ENCODE measurements at regions not wholly inside any gene's neighbourhood (a gene's known extent, or its start where the extent isn't known, plus 50 kb on each side); places are given as distances from the start of the nearest gene placed in this dataset.
"Not testable (repeated sequence)": the region's sequence is repeated elsewhere in the genome, so short reads cannot be mapped to it uniquely, and the experiment has no call there.

DNA sequence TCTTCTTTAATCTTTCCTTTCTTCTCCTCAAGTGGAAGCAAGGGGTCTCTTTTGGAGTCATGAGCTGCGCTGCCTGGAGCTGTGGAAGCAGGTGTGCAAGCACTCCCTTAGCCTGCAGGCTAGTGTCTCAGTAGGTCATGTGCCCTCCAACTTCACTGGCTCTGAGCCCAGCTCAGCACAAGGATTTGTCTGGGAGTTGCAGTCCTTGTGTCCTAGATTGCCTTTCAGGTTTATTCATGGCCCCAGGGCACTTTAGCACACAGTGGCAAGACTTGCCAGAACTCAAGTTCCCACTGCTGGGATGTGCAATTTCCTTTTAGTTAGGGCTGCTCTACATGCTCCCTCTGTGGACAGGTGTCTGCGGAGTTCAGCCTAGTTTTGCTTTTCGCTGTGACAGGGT lies 211.7 kb downstream of the LIG4 start:
- DNase-seq (ENCODE audit: low read depth): no peak

DNA sequence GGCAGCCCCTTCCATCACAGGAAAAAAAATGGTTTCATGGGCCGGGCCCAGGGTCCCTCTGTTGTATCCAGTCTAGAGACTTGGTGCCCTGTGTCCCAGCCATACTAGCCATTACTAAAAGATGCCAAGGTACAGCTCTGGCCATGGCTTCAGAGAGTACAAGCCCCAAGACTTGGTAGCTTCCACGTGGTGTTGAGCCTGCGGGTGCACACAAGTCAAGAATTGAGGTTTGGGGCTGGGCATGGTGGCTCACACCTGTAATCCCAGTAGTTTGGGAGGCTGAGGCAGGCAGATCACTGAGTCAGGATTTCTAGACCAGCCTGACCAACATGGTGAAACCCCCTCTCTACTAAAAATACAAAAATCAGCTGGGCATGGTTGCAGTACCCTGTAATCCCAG lies 214.3 kb downstream of the LIG4 start:
- no peak for DNase-seq (ENCODE audit: low read depth)

DNA sequence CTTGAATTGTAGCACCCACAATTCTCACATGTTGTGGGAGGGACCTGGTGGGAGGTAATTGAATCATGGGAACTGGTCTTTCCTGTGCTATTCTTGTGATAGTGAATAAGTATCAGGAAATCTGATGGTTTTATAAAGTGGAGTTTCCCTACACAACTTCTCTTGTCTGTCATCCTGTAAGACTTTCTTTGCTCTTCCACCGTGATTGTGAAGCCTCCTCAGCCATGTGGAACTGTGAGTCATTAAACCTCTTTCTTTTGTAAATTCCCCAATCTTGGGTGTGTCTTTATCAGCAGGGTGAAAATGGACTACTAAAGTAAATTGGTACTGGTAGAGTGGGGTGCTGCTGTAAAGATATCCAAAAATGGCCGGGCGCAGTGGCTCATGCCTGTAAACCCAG lies 215.6 kb downstream of the LIG4 start:
- no peak for DNase-seq (ENCODE audit: low read depth)

DNA sequence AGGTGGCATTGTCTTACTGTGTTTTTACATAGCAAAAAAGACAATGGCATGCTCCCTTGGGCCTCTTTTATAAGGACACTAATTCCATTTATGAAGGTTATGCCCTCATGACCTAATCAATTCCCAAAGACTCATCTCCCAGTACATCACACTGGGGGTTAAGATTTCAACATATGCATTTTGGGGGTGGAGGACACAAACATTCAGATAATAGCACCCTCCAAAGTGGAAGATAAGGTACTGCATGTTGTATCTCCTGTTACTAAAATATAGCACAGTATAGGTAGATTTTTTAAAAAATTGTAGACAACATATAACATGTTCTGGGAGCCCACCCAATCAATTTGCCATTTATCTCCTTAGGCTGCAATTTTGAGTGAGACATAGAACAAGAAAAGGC lies 221.2 kb downstream of the LIG4 start:
- DNase-seq (ENCODE audit: low read depth): no peak

DNA sequence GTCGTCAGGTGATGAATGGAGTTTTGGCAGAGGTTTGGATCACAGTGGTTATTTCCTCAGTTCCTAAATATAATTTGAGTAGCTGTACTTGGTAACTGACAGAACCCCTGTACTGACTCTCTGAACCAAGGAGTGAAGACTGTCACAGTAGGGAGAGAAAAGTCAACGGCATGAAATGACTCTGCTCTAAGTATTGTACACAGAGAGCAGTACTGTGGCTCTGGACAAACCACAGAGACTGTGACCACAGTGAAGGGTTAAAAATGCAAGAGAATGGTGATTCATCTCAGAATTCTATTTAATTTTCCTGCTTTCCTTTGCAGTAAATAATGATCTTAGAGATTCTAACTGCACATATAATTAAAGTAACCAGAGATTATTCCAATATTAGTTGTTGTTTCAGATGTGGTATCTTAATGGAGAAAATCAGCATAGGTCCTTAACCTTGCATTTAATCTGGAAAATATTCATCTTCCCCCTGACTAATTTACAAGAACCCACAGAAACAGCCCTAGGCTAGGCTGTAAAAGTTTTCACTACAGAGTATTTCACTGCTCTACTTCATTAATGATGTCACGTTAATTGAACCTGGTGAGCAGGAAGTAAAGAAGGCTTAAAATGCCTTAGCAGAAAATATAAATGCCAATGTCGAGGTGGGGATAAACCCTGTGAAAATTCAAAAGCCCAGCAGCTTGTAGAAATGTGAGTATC lies 221.9 kb downstream of the LIG4 start:
- no peak for DNase-seq (ENCODE audit: low read depth)

DNA sequence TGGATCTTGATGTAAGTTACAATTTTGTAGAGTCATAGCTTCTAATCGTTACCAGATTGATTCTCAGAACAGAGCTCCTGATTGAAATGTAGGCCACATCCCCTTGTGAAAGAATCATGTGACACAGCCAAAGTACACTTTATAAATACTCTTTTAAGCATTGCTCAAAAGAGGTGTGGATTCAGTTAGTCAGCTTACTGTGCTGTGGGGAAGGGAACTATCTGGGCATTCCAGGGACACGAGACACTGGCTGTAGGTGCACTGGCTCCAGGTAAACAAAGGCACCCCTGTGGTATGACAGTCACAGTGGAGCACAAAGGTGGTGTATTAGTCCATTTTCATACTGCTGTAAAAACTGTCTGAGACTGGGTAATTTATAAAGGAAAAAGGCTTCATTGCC lies 222.8 kb downstream of the LIG4 start:
- DNase-seq (ENCODE audit: low read depth): no peak

DNA sequence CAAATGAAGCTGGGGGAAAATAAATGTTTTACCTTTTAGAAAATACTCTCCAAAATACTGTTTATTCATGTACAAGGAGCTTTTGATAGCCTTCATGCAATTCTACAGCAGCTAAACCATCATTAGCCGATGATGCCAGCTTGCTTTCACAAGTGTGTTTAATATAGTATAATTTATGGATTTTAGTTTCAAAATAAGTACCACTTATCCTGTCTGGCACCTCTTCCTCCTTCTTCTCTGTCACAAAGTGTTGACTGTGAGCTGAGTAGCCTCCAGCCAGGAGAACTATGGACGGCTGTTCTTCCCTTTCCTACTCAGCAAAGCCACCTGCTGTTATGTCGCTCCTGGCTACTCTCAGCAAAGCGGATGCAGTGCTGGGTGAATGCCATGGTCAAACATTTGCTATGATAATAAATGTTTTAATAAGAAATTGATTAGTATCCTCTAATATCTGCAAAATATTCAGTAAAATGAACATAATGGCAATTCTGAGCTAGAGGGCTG lies 238.2 kb downstream of the LIG4 start:
- no peak for DNase-seq (ENCODE audit: low read depth)

DNA sequence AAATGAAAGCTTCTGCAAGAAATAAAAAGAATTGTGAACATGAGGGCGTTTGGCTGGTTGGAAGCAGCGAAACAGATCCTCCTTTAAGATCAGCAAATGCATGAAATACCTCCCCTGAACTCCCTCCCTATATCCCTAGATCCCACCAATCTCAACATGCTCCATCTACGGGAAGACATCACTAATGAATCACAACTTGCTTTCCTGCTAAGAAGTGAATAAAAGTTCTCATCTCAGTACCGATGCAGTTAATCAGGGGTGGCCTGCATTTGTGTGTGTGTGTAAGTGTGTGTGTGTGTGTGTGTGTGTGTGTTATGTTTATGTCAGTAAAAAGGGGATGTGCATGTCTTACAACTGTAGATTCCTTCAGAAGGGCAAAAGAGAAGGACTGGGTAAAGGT lies 238.7 kb downstream of the LIG4 start:
- no peak for DNase-seq (ENCODE audit: low read depth)

DNA sequence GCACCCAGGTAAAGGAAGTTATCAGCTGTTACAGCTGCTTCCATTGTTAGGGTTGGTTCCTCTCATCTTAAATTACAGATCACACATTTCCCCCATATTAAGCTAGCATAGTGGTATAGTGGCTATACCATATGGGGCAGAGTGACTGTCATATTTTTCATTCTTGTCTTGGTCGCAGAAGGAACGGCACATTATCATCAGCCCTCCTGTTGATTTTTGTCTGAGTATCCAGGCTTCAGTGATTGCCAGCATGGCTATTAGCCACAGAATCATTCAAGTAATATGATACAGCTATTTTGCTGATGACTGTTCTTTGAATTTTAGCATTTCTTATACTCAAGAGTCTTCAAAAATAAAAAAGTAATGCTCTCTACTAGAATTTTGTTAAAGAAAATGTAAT lies 240.9 kb downstream of the LIG4 start:
- DNase-seq (ENCODE audit: low read depth): no peak

DNA sequence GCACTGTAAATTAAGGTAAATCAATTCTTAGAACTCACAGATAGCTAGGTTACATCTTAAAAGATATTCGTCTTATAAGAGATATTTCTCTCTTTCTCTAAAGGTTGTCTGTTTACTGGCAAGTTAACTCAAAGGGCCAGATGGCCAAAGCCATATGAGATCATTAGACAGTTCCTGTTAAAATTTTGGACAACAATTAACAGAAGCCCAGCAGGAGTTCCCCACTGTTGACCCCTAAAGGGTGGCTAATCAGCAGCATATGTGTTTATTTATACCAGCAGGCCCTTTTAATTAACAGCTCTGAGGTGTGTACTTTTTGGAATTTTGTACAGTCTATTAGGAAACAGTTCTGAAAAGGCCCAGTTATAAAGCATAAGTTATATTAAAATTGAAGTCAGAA lies 245.8 kb downstream of the LIG4 start:
- DNase-seq (ENCODE audit: low read depth): no peak

DNA sequence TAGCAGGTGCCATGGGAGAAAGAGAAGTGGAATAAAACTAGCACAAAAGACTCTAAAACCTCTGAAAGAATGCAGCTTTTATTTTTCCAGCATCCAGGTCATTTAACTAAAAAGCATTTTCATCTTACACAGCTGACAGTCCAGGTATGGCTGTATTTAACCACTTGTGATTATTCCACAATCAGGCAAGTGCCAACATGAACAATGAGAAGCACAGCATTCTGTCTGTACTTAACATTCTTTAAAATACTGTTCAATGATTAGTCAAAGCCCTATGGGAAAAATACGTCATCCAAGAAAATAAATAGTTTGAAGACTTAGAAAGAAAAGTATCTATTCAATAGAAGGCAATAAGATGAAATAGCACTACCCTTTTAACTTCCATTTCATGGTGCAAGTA lies 246.9 kb downstream of the LIG4 start:
- no peak for DNase-seq (ENCODE audit: low read depth)

DNA sequence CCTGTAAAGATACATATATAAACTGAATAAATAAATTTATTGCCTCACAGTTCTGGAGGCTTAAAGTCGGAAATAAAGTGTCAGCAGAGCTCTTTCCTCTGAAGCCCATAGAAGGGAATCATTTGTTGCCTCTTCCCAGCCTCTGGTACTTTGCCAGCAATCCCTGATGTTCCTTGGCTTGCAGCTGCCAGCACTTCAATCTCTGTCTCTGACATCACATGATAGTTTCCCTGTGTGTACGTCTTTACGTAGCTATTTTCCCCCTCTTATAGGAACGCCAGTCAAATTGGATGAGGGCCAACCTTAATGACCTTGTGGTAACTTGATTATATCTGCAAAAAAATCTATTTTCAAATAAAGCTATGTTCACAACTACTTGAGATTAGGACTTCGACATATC lies 250.9 kb downstream of the LIG4 start:
- no peak for DNase-seq (ENCODE audit: low read depth)

DNA sequence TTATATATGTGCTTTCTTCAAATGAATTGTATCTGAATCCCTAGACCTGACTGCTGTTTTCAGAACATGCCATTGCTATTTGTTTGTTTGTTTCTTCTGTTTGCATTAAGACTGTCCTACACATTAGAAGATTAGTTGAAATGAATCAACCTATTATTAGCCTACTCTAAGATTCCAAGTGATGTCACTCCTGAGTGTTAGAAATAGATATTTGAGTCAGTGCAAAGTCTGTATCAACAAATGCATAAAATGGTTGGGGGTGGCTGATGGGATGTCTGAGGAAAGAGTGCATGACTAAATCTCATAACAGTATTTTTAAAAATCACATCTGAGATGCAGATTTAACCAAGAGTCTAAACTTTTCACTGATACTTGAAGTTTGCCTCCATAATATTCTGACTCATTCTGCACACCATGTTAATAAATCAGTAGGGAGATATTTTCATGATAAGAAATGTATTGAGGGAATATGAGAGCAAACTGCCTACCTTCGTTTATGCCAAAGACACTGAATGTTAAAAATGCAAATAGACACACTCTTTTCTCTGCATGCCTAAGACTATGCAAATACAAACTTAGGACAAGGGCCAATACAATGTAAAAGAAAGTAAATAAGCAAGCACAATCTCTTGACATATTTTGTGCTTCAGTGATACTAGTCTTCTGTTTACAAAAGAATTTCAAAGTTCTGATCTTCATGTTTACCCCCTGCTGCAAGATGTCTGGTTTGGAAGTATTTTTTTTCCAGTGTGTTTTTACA lies 253.3 kb downstream of the LIG4 start:
- DNase-seq (ENCODE audit: low read depth): no peak

DNA sequence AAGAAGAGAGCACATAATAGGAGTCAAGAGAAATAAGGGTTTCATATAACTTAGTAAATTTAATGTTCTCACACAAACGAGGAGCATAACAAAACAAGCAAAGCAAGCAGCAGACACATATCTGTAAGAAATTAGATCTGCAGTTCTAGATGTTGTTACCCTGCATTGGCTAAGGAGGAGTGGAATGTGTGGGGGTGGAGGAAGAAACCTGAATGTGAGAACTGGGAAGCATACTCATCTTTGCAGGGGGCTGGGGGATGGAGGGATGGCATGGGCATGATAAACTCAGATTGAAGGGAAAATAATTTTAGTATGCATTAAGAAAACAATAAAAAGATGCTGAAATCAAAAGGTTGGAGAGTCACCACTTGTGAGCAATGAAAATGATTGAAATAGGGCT lies 255.0 kb downstream of the LIG4 start:
- DNase-seq (ENCODE audit: low read depth): no peak

DNA sequence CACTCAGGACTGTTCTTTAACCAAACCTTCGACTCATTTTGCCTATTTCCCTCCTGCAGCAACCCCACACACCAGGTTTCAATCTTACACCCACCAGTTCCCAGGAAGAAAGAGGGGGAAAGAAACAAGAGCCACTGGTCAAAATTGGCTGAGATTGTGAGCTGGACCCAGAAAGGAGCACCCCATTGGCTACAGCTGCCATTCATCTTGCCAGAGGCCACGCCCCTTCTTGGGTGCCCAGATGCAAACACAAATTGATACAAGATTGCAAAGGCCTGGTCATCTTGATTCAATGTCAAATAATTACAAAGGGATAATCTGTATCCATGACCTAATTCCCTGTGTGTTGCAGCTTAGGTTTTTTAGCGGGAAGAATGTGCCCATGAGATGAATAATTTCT lies 258.4 kb downstream of the LIG4 start:
- no peak for DNase-seq (ENCODE audit: low read depth)

DNA sequence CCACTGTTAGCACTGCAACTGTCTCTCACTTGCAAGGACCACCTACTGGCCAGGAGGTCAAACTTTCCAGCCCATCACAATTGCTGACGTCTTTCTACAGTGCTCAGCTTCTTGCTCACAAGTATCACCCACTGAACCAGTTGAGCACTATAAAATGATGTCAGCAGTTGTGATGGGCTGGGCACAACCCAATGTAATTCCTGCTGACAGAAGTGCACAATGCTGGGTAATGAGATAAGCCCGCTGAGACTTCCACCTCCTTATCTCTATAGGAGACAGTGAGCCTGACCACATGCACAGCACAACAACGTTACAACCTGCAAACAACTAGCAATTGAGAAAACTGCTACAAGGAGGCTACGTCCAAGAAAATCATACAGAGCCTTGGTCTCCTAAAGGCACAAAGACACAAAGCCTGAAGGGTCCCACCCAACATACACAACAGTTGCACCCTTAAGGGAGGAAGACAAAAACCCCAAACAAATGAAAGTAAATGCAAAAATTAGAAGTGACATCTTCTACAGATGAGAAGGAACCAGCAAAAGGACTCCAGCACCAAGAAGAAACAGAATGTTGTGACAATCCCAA lies 273.2 kb downstream of the LIG4 start:
- no peak for DNase-seq (ENCODE audit: low read depth)

DNA sequence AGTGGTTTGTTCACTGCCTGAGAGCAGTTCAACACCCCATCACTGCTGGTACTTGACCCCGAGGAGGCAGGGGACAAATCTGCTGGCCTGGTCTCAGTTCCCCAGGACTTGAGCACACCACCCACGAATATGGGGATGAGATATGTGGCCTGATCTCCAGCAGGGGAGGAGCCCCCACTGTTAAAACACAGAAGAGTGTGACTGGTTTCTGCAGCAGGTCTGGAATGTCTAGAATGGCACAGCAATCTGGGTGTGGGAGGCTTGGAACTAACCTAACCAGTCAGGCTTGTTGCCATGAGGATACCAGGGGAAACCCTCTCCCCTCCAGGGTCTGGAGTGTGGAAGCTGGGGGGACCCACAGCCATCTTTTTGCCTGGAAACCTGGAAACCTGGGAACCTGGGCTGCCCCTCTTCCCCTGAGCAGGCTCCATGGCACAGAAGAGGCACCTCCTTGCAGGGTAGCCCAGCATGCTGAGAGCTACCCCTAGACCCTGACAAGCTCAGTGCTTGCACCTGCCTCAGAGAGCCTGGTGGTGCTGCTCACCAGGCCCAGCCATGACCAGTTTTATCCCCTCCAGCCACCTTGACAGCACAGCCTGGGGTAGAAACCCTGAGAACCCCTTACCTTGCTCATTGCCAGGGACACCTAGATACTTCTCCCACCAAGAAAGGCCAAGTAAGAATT lies 273.8 kb downstream of the LIG4 start:
- DNase-seq (ENCODE audit: low read depth): no peak

DNA sequence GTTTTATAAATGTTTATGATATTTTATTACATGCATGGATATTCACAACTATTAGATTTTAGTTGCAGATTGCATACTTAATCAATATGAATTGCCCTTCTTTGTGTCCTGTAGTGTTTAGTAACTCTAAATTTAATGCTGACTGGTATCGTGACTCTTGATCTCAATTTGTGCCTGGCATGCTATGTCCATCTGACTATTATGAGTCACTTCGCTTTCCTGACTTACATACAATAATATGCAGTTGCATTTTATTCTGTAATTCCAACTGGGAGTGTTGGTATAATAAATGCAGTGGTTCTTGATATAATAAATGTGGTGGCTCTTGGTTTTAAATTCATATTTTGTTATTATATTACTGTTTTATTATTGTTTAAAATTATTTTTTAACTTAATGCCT lies 277.5 kb downstream of the LIG4 start:
- DNase-seq (ENCODE audit: low read depth): no peak

DNA sequence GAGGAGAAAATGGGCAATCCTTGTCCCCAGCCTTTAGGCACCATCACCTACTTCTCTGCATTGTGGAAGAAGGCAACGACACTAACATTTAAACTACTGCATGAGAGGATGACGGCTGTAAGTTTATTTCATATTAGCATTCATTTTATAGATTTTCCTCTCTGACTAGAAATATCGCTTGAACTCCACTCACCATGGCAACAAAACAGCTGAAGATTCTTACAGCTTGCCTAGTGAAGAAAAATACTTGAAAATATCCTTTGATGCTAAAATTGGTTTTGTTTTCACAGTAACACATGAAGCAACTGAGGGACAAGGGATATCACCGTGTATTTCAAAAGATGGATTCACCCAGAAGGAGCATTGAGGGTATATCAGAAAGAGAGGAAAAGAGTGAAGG lies 284.3 kb downstream of the LIG4 start:
- no peak for DNase-seq (ENCODE audit: low read depth)

DNA sequence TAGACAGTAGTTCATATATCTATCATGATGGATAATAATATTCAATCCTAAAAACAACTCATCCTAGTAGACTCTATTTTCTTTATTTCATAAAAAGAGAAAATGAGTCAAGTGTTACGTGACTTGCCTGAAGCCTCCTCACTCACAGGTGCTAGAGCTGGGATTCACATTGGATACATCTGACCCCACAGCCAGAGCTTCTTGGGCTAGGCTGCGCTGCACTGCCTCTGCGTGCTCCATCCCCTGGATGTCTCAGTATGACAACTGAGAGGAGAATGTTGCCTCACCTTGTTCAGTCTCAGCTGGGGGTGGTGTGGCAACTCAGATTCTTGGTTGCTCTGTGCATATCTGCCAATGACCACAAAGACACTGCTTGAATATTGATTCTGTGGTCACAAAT lies 286.6 kb downstream of the LIG4 start:
- no peak for DNase-seq (ENCODE audit: low read depth)

DNA sequence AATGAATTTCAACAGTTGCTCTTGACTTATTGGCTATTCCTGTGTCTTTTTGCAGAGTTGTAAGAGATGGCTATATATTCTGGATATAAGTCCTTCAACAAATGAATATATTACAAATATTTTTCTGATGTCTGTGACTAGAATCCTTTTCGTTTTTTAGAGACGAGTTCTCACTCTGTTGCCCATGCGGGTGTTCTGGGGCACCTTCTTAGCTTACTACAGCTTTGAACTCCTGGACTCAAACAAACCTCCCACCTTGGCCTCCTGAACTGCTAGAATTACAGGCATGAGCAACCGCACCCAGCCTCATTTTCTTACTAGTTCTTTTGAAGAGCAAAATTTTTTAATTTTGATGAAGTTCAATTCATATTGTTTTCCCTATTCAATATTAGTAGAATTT lies 287.8 kb downstream of the LIG4 start:
- no peak for DNase-seq (ENCODE audit: low read depth)

DNA sequence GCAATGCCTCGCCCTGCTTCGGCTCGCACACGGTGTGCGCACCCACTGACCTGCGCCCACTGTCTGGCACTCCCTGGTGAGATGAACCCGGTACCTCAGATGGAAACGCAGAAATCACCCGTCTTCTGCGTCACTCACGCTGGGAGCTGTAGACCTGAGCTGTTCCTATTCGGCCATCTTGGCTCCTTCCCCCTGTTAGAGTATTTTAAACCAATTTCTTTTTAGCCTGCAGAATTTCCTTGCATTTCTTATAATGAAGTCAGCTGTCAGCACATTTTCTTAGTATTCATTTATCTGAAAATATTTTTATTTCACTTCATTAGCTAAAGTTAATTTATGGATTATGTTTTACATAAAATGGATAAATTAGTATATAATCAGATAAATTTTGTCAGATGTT lies 288.8 kb downstream of the LIG4 start:
- not testable (repeated sequence) for DNase-seq (ENCODE audit: low read depth)

DNA sequence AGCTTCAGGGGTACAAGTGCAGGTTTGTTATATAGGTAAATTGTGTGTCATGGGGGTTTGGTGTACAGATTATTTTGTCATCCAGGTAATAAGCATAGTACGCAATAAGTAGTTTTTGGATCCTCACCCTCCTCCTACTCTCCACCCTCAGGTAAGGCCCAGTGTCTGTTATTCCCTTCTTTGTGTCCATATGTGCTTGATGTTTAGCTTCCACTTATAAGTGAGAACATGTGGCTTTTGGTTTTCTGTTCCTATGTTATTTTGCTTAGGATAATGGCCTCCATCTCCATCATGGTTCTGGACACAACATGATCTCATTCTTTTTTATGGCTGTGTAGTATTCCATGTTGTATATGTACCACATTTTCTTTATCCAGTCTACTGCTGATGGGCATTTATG lies 298.4 kb downstream of the LIG4 start:
- DNase-seq (ENCODE audit: low read depth): not testable (repeated sequence)
